Activated T-helper 1 cell treated with Interleukin-2 at 50 U/mL for 16 hours (primary cell): ENCODE measurements at regions not wholly inside any gene's neighbourhood (a gene's known extent, or its start where the extent isn't known, plus 50 kb on each side); places are given as distances from the start of the nearest gene placed in this dataset.

Experiments
- DNase-seq: peaks from one replicate; pipeline ENCODE4 v3.0.0-alpha.2; 2020; ENCODE audit warnings: low read depth

- no peak for DNase-seq
Observed at GRCh38 chr6:14945461-14946185, 300.2 kb upstream of the JARID2 start.

GRCh38 chr6:14946753-14947152 lies 299.1 kb upstream of the JARID2 start:
- DNase-seq: no peak

- no peak for DNase-seq
Observed at GRCh38 chr6:14948586-14949245, 297.2 kb upstream of the JARID2 start.

GRCh38 chr6:14950103-14950969 lies 295.5 kb upstream of the JARID2 start:
- no peak for DNase-seq

- DNase-seq: no peak
Observed at GRCh38 chr6:14950970-14951276, 294.9 kb upstream of the JARID2 start.

- DNase-seq: no peak
Observed at GRCh38 chr6:14951704-14952103, 294.2 kb upstream of the JARID2 start.

- no peak for DNase-seq
Observed at GRCh38 chr6:14953836-14954235, 292.0 kb upstream of the JARID2 start.

GRCh38 chr6:14957355-14958059 lies 288.4 kb upstream of the JARID2 start:
- no peak for DNase-seq

GRCh38 chr6:14959324-14959885 lies 286.5 kb upstream of the JARID2 start:
- DNase-seq: no peak

- DNase-seq: no peak
Observed at GRCh38 chr6:14964556-14965270, 281.2 kb upstream of the JARID2 start.

- no peak for DNase-seq
Observed at GRCh38 chr6:14965424-14966075, 280.3 kb upstream of the JARID2 start.

GRCh38 chr6:14966096-14966905 lies 279.6 kb upstream of the JARID2 start:
- DNase-seq: no peak

- DNase-seq: no peak
Observed at GRCh38 chr6:14966906-14967711, 278.8 kb upstream of the JARID2 start.

- no peak for DNase-seq
Observed at GRCh38 chr6:14968056-14968637, 277.7 kb upstream of the JARID2 start.

GRCh38 chr6:14969126-14969525 lies 276.7 kb upstream of the JARID2 start:
- no peak for DNase-seq

- DNase-seq: no peak
Observed at GRCh38 chr6:14972379-14973067, 273.3 kb upstream of the JARID2 start.

GRCh38 chr6:14974372-14974771 lies 271.5 kb upstream of the JARID2 start:
- DNase-seq: no peak
